GM18858 (cell line): ENCODE measurements at regions not wholly inside any gene's neighbourhood (a gene's known extent, or its start where the extent isn't known, plus 50 kb on each side); places are given as distances from the start of the nearest gene placed in this dataset.

ENCODE experiments used
- ATAC-seq: cut with Tn5 transposase; IDR thresholded peaks from one replicate; pipeline ENCODE4 v1.9.1; 2021; ENCODE audit not compliant: unreplicated experiment

DNA sequence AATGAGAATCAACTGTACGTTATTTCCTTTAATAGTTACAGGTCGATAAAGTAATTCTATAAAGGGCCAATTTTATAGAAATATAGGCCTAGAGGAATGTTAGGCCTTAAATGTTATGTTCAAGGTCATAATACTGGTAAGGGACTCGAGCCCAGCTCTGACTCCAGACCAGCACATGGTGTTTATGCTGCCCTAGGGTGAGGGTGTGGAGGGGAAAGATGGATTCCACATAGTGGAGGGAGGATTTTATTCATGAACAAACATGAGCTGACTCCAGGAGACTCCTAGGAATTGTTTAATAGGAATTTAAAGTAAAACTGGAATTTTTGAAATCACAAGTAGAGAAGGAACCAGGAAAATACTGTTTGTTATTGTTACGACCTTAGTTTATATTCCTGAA lies 139.9 kb downstream of the LACC1 start:
- ATAC-seq, result no peak

DNA sequence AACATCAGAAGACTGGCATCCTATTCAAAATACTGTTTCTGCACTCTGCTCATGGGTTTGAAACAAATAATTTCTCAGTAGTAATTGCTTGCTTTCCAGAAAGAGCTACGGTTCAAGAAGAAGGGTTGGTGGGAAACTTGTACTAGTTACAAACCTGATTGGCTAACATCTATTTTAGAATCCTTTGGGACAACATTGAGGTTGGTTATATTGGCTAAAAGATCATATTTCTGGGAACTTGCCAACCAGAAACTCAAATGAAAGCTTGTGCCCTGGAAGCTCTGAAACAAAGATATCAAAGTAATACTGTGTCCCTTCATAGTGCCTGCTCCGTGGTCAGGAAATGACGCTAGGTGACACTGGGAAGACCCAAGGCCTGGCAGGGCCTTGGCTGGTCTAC lies 141.7 kb downstream of the LACC1 start:
- no peak for ATAC-seq

DNA sequence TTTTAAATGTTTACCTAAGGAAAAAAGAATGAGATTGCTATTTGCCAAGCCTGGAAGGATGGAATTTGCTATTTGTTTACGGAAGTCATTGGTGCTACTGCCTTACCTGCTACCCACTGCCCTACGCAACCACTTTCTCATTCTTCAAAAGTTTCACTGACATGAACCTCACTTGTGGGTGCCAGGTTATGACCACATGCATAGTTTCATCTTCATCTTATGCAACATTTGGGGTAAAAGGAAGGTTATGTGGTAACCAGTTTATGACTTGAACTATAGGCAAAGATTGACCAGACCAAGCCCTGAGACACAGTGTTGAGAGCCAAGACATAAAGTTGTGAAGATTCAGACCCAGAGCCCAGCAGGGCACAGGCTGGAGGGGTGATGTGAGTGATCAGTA lies 142.5 kb downstream of the LACC1 start:
- no peak for ATAC-seq

DNA sequence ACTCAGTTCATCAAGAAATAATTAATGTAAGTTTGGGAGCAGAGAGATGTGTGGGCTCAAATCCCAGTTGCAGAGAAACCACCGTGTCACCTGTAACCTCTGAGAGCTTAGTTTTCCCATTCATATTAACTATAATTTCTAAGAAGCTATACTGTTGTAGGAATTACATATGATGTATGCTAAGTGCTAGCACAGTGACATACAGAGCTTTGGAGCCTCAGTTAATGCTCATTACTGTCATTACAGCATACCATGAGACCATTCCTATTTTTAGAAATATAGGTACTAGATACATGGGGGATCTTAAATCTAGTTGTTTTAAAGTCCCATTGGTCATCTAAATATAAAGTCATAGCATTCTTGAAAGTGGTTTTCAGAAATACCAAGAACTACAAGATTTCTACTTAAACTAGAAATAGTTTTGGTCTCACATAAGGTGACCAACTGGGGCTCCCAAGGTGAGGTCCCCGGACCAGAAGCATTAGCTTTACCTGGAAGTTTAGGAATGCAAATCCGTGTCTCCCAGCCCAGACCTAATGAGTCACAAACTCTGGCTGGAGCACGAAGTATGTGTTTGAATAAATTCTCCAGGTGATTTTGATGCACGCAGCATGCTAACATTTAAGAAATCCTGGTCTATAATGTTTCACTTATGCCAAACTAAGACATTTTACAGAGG lies 144.6 kb downstream of the LACC1 start:
- ATAC-seq, result no peak

GRCh38 chr13:44024846-44025195 lies 145.1 kb downstream of the LACC1 start:
- ATAC-seq, result no peak

DNA sequence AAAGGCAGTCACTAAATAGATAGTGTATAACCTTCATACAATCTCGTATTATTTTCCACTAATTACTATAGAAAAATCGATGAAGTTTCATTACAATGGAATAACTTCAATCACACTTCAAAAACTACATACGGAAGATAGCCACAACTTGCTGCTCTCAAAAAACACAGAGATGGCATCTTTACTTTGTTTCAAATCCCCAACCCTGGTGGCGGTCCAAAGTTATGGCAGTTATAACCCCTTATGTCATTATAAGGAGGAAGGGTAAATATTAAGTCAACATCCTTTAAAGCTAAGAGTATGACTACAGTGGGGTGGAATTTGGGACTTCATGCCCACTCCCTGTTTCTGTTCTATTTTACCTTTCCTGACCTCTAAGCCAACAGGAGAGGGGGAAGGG lies 146.5 kb downstream of the LACC1 start:
- no peak for ATAC-seq

DNA sequence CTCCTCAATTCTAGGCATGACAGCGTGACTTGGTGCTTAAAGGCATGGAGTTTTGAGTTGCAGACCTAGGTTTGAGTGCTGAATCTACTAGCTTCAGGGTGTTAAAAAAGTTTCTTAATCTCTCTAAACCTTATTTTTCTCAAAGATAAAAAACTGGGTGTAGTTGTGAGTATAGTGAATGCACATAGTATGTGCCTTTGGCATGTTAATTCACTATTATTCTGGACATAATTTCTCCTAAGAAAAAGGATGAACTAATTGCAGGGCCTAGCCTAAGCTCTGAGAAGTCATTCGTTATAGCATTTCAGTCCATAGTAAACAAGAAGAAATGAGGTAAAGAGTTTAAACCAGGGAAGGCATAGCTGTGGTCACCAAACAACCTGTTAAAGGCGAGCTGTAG lies 149.0 kb downstream of the LACC1 start:
- no peak for ATAC-seq

DNA sequence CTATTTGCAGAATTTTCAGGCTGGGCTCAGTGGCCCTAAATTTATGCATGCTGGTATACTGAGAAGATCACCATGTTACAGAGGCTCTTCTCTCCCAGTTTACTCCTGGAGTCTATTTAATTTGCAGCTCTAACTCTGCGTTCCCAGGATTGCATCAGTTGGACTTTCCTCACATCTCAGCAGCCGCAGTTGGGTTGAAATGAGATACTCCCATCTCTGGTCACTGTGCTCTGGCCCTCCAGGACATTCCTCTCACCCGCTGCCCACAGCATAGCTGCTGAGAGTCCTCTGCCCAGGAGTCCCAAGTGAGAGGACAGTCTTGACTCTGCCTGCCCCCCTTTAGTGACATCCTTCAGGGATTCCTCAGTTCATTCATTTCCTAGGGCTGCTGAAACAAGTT lies 150.9 kb downstream of the LACC1 start:
- ATAC-seq, result no peak

DNA sequence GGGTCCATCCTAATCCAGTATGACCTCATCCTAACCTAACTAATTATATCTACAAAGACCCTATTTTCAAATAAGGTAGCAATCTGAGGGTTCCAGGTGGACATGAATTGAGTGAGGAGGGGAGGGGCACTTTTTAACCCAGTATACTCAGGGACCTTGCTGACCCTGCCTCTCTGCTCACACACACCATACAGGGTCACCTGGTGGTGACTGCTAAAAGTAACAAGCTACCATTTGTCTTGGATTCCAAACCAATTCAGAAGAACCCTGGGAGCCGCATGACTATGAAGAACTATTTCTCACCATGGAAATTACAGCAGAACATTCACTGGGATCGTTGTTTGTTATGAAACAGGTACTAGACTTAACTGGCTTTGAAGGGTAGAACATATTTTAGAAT lies 151.9 kb downstream of the LACC1 start:
- no peak for ATAC-seq

DNA sequence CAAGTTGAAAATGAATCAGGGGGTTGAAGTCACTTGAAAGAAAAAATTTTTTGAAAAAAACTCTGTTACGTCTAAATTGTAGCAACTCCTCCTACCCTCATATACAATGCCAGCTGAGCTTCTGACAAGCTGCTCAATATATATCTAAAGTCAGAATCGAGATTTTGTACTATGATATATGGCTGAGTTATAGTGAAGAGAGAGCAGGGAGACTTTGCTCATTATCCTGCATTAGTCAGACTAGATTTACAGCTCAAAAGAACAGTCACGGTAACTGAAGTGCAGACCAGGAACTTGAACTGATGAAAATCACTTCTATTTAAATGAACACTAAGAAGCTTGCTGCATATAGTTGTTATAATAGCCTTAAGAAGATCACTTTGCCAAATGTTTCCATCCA lies 153.1 kb downstream of the LACC1 start:
- no peak for ATAC-seq

DNA sequence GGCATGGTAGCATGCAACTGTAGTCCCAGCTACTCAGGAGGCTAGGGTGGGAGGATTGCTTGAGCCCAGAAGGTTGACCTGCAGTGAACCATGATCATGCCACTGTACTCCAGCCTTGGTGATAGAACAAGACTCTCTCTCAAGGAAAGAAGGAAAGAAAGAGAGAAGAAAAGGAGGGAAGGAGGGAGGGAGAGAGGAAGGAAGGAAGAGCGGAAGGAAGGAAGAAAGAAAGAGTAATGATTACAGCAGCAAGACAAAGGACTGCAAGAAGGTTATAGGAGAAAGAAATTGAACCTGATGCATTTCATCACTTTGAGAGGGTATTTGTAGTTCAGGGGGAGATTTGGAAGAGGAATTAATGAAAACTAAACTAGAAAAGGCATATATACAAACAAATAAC lies 155.7 kb downstream of the LACC1 start:
- ATAC-seq, result no peak

GRCh38 chr13:44040070-44040817 lies 160.5 kb downstream of the LACC1 start:
- no peak for ATAC-seq

- no peak for ATAC-seq
Measured at GRCh38 chr13:44040818-44041100, 161.1 kb downstream of the LACC1 start.

DNA sequence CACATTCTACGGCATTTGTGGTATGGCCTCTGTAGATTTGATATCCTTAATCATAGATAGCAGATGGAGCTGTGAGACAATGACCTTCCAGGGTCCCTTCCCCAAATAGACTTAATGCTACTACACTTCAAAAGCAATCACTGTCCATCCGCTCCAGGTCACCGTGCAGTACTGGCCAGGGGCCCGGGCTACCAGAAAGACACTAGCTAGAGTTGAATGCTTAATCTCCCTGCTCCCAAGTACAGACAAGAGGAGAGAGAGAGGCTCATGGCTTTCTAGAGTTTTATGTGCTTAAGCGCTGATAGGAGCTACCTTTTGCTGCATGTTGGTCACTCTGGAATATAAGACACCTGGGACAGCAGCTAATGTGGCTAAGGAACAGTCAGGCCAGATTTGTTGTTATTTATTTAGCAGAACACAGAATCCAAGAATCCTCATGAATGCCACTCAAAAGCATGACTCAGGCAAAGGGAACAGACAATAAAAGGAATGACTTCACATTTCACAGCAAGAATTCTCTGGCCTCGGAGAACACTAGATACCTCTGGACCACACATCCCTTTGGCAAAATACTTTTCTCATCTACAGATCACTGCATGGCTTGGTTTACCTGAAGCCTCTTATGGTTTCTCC lies 165.0 kb downstream of the LACC1 start:
- no peak for ATAC-seq

DNA sequence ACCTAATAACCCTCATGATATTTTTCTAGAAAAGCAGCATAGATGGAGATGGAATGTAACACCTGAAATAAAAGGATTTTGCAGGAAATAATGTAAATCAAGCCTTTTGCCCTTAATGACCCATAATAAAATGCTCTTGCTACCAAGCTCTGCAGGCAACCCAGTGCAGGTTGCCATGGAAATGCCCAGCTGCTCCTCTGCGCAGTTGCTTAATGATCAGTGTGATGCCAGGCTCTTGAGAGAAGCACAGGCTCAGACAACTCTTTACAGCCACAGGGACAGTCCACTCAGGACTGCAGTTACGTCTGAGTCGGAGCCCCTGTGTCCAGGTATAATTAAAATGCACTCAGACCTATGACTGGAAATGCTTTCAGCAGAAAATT lies 165.5 kb downstream of the LACC1 start:
- no peak for ATAC-seq

- no peak for ATAC-seq
Measured at GRCh38 chr13:44046428-44046827, 166.7 kb downstream of the LACC1 start.

GRCh38 chr13:44048326-44048725 lies 168.6 kb downstream of the LACC1 start:
- ATAC-seq, result no peak

- ATAC-seq, result no peak
Measured at GRCh38 chr13:44049081-44049945, 169.6 kb downstream of the LACC1 start.

DNA sequence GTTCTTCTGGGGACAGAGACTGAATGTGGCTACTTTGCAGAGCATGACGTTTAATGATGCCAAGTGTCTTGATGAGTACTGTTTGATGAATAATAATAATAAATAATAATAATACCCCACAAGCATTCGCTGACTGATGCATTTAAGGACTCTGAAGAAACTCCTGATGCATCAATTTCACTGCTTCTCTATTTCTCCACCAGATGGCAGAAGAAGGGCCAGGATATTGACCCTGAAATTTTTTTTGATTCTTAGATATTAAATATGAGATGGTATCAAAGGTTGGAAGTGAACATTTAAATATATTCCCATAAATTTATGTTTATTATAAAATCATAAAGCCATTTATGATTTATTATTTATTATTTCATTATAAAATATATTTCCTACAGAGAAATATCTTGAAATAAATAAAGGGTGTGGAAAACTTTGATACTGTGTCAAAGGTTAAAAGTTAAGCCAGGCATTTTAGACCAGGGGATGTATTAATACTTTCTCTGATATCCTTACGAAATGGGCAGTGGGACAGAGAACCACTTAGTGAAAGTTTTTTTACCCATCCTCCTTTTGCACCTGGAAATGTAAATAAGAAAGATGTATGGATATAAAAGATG lies 170.9 kb downstream of the LACC1 start:
- no peak for ATAC-seq

- no peak for ATAC-seq
Measured at GRCh38 chr13:44051405-44051804, 171.7 kb downstream of the LACC1 start.

GRCh38 chr13:44051918-44052675 lies 172.4 kb downstream of the LACC1 start:
- ATAC-seq, result no peak
